SK-N-MC (cell line): ENCODE measurements at regions not wholly inside any gene's neighbourhood (a gene's known extent, or its start where the extent isn't known, plus 50 kb on each side); places are given as distances from the start of the nearest gene placed in this dataset.

Experiments
- DNase-seq: peaks from one replicate; pipeline ENCODE4 v3.0.0-alpha.2; 2011; ENCODE audit warnings: low read depth, low spot score
- H3K27ac ChIP-seq: fragments of 200-600 bp; sonication (generic); 2 replicates; pipeline ENCODE4 v1.5.1; 2016; ENCODE audit warnings: mixed run types
- H3K36me3 ChIP-seq: fragments of 200-600 bp; sonication (generic); 2 replicates; pipeline ENCODE4 v1.6.1; 2017; ENCODE audit warnings: antibody characterized with exemption, low read length, mixed read lengths; ENCODE audit not compliant: insufficient read depth
- H3K4me3 ChIP-seq: fragments of 200-600 bp; sonication (generic); 2 replicates; pipeline ENCODE4 v1.5.1; 2016
- H3K9ac ChIP-seq: fragments of 200-600 bp; sonication (generic); 2 replicates; pipeline ENCODE4 v1.8.0; 2017; ENCODE audit warnings: mixed run types, mixed read lengths; ENCODE audit not compliant: insufficient read length
- H3K9me3 ChIP-seq: fragments of 200-600 bp; sonication (generic); 2 replicates; pipeline ENCODE4 v1.6.1; 2017; ENCODE audit warnings: low read depth, mild to moderate bottlenecking, antibody characterized with exemption, low read length, moderate library complexity, mixed read lengths
- EZH2 ChIP-seq: fragments of 200-600 bp; sonication (generic); IDR thresholded peaks from one replicate; pipeline ENCODE4 v1.6.1; 2017; ENCODE audit warnings: antibody characterized with exemption
- FOXP2 ChIP-seq: optimal IDR thresholded peaks from 2 replicates; pipeline ENCODE3; 2011; ENCODE audit warnings: mild to moderate bottlenecking, moderate library complexity; ENCODE audit not compliant: insufficient read depth; ENCODE audit errors: extremely low read length, control extremely low read depth
- POLR2AphosphoS5 ChIP-seq: IDR thresholded peaks from 2 replicates; pipeline ENCODE4 v1.6.1; 2012; ENCODE audit warnings: mild to moderate bottlenecking, low read depth, low read length, borderline replicate concordance

GRCh38 chrX:10813761-10814160, 193.4 kb upstream of the MID1 start:
- no peak for TF ChIP-seq POLR2AphosphoS5
- TF ChIP-seq EZH2, result no peak
- TF ChIP-seq FOXP2, result no peak
- no peak for DNase-seq
- H3K4me3 ChIP-seq, result no peak overlapping the region

GRCh38 chrX:10818651-10819050, 198.3 kb upstream of the MID1 start:
- no peaks in the 10 kb centered on the region for H3K9me3 ChIP-seq
- H3K27ac ChIP-seq, result no peak overlapping the region
- TF ChIP-seq EZH2, result no peak
- no peak for TF ChIP-seq POLR2AphosphoS5
- TF ChIP-seq FOXP2, result no peak
- no peak for DNase-seq
- H3K36me3 ChIP-seq, result no peaks in the 10 kb centered on the region
- H3K9ac ChIP-seq, result no peak overlapping the region
- H3K4me3 ChIP-seq, result no peak overlapping the region

More at GRCh38 chrX:10813761-10814160, 193.4 kb upstream of the MID1 start:
- Histone ChIP-seq H3K9me3 (no peaks in the 10 kb centered on the region), H3K9ac (no peak overlapping the region), H3K27ac (no peak overlapping the region), H3K36me3 (no peaks in the 10 kb centered on the region)

GRCh38 chrX:10819973-10820372, 199.6 kb upstream of the MID1 start:
- no peak for DNase-seq
- Histone ChIP-seq H3K9ac (no peak overlapping the region), H3K4me3 (no peak overlapping the region), H3K9me3 (no peaks in the 10 kb centered on the region), H3K36me3 (no peaks in the 10 kb centered on the region), H3K27ac (no peak overlapping the region)
- TF ChIP-seq EZH2 (no peak), FOXP2 (no peak), POLR2AphosphoS5 (no peak)

GRCh38 chrX:10821293-10821692, 200.9 kb upstream of the MID1 start:
- Histone ChIP-seq H3K9ac (no peak overlapping the region), H3K9me3 (no peaks in the 10 kb centered on the region), H3K4me3 (no peak overlapping the region), H3K36me3 (no peaks in the 10 kb centered on the region), H3K27ac (no peak overlapping the region)
- TF ChIP-seq EZH2 (no peak), FOXP2 (no peak), POLR2AphosphoS5 (no peak)
- DNase-seq, result no peak

- Histone ChIP-seq H3K9me3 (no peaks in the 10 kb centered on the region), H3K9ac (no peak overlapping the region), H3K27ac (no peak overlapping the region), H3K36me3 (no peaks in the 10 kb centered on the region), H3K4me3 (no peak overlapping the region)
- no peak for DNase-seq
- TF ChIP-seq FOXP2 (no peak), POLR2AphosphoS5 (no peak), EZH2 (no peak)
Observed at GRCh38 chrX:10828036-10828435, 207.7 kb upstream of the MID1 start.

GRCh38 chrX:10828640-10829039, 208.3 kb upstream of the MID1 start:
- Histone ChIP-seq H3K9ac (no peak overlapping the region), H3K4me3 (no peak overlapping the region), H3K27ac (no peak overlapping the region), H3K36me3 (no peaks in the 10 kb centered on the region), H3K9me3 (no peaks in the 10 kb centered on the region)
- DNase-seq, result no peak
- TF ChIP-seq FOXP2 (no peak), EZH2 (no peak)

- Histone ChIP-seq H3K4me3 (no peak overlapping the region), H3K27ac (no peak overlapping the region), H3K9ac (no peak overlapping the region), H3K9me3 (no peaks in the 10 kb centered on the region), H3K36me3 (no peaks in the 10 kb centered on the region)
- no peak for DNase-seq
- TF ChIP-seq POLR2AphosphoS5 (no peak), FOXP2 (no peak), EZH2 (no peak)
Observed at GRCh38 chrX:10831716-10832502, 211.5 kb upstream of the MID1 start.

GRCh38 chrX:10833299-10834169, 213.1 kb upstream of the MID1 start:
- H3K9me3 ChIP-seq, result no peaks in the 10 kb centered on the region
- TF ChIP-seq POLR2AphosphoS5 (no peak), EZH2 (no peak), FOXP2 (no peak)
- no peaks in the 10 kb centered on the region for H3K36me3 ChIP-seq
- no peak overlapping the region for H3K27ac ChIP-seq
- H3K4me3 ChIP-seq, result no peak overlapping the region
- no peak overlapping the region for H3K9ac ChIP-seq
- no peak for DNase-seq
